ENCODE measurements at regions not wholly inside any gene's neighbourhood (a gene's known extent, or its start where the extent isn't known, plus 50 kb on each side); places are given as distances from the start of the nearest gene placed in this dataset.

DNA sequence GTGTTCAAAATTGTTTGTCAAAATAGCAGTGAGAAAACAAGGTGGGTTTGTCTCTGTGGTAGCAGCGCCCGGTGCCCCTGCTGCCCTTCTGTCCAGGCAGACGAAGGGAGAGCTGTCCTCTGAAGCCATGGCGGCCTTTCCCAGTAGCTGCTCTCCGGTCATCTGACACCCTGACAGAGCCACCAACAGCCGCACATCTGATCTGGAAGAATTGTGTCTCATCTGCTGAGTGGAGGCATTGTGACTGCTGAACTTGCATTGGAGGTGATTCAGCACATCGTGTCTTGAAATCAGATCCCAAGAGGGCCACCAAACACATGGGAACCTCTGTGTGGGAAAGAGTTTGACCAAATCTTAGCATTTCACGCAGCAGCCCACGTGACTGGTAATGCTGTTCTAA lies 337.6 kb upstream of the IRX1 start:
- Histone ChIP-seq H4K20me1 (ENCODE audit: low read length) (no peaks in the 10 kb centered on the region), H3K36me3 (ENCODE audit: low read depth, low read length) (no peaks in the 10 kb centered on the region), H3K9me3 (ENCODE audit: low read length) (no peaks in the 10 kb centered on the region), H3K9ac (ENCODE audit: low read length) (no peak overlapping the region), H3K79me2 (ENCODE audit: low read length) (no peaks in the 10 kb centered on the region), H3K4me3 (ENCODE audit: low read length) (no peak overlapping the region), H3K4me1 (ENCODE audit: insufficient read depth, low read length) (no peaks in the 10 kb centered on the region), H3K27ac (ENCODE audit: low read length) (no peak overlapping the region), H2AFZ (ENCODE audit: low read length) (no peak overlapping the region), H3K27me3 (ENCODE audit: low read length) (no peaks in the 10 kb centered on the region), H3K9me2 (replicated peaks; ENCODE audit: low read length) (no peaks in the 10 kb centered on the region), H3F3A (ENCODE audit: low read length, unreplicated experiment) (no peaks in the 10 kb centered on the region), H3K4me2 (ENCODE audit: low read length) (no peak overlapping the region)
- BruUV-seq (replicated peaks), result no TSS peak
- ATAC-seq (no peak), DNase-seq (no peak)
- ChIA-PET POLR2A (ENCODE audit: unreplicated experiment) (no interaction called here), CTCF (no interaction called here)
- TF ChIP-seq, protein P1, sequence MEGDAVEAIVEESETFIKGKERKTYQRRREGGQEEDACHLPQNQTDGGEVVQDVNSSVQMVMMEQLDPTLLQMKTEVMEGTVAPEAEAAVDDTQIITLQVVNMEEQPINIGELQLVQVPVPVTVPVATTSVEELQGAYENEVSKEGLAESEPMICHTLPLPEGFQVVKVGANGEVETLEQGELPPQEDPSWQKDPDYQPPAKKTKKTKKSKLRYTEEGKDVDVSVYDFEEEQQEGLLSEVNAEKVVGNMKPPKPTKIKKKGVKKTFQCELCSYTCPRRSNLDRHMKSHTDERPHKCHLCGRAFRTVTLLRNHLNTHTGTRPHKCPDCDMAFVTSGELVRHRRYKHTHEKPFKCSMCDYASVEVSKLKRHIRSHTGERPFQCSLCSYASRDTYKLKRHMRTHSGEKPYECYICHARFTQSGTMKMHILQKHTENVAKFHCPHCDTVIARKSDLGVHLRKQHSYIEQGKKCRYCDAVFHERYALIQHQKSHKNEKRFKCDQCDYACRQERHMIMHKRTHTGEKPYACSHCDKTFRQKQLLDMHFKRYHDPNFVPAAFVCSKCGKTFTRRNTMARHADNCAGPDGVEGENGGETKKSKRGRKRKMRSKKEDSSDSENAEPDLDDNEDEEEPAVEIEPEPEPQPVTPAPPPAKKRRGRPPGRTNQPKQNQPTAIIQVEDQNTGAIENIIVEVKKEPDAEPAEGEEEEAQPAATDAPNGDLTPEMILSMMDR (conservative IDR thresholded peaks at IDR 0.05; ENCODE audit: low read depth, low read length), result no peak
- TF ChIP-seq EZH2 (IDR thresholded peaks at IDR 0.05; ENCODE audit: low read length, unreplicated experiment), result no peak
- no peak for TF ChIP-seq EZH2phosphoT487 (IDR thresholded peaks at IDR 0.05; ENCODE audit: borderline replicate concordance, low read length)
- intact Hi-C loops (cut with micrococcal nuclease), result no loop called here

GRCh38 chr5:3252235-3252634 lies 343.4 kb upstream of the IRX1 start:
- intact Hi-C loops (cut with micrococcal nuclease), result no loop called here
- Histone ChIP-seq H3K4me1 (ENCODE audit: insufficient read depth, low read length) (no peaks in the 10 kb centered on the region), H3K79me2 (ENCODE audit: low read length) (no peaks in the 10 kb centered on the region)

DNA sequence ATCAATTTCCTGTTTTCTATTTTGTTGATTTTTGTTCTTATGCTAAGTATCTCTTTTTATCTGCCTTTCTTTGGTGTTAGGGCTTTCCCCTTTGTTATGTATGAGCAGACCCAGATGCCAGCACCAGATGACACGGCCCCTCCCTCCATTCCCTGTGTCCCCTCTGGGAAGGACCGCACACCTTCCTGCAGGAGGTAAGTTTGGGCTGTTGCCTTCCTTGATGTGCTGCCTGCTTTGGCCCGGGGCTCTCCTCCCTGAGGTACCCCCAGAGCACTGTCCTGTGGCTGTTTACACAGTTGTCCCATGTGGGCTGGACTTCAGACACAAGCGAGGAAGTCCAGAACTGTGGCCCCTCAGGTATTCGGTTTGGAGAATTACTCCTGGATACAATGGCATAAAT lies 343.8 kb upstream of the IRX1 start:
- H4K20me1 ChIP-seq (ENCODE audit: low read length), result no peaks in the 10 kb centered on the region
- TF ChIP-seq, protein P1 (conservative IDR thresholded peaks at IDR 0.05; ENCODE audit: low read depth, low read length), result no peak
- TF ChIP-seq EZH2phosphoT487 (IDR thresholded peaks at IDR 0.05; ENCODE audit: borderline replicate concordance, low read length) (no peak), EZH2 (IDR thresholded peaks at IDR 0.05; ENCODE audit: low read length, unreplicated experiment) (no peak)
- H3K4me2 ChIP-seq (ENCODE audit: low read length), result no peak overlapping the region
- H3F3A ChIP-seq (ENCODE audit: low read length, unreplicated experiment), result no peaks in the 10 kb centered on the region
- no peaks in the 10 kb centered on the region for H3K4me1 ChIP-seq (ENCODE audit: insufficient read depth, low read length)
- DNase-seq (no peak), ATAC-seq (no peak)
- no TSS peak for BruUV-seq (replicated peaks)
- no peaks in the 10 kb centered on the region for H3K27me3 ChIP-seq (ENCODE audit: low read length)
- no peak overlapping the region for H3K27ac ChIP-seq (ENCODE audit: low read length)
- intact Hi-C loops (cut with micrococcal nuclease), result no loop called here
- H3K9me2 ChIP-seq (replicated peaks; ENCODE audit: low read length), result no peaks in the 10 kb centered on the region
- CTCF ChIA-PET, result no interaction called here
- H3K79me2 ChIP-seq (ENCODE audit: low read length), result no peaks in the 10 kb centered on the region
- H3K9me3 ChIP-seq (ENCODE audit: low read length), result peaks cover 7% of the 10 kb centered on the region; the same call in 1 of the 2 replicates
- H3K9ac ChIP-seq (ENCODE audit: low read length), result no peak overlapping the region
- no peaks in the 10 kb centered on the region for H3K36me3 ChIP-seq (ENCODE audit: low read depth, low read length)
- POLR2A ChIA-PET (ENCODE audit: unreplicated experiment), result no interaction called here
- H3K4me3 ChIP-seq (ENCODE audit: low read length), result no peak overlapping the region
- no peak overlapping the region for H2AFZ ChIP-seq (ENCODE audit: low read length)

More at GRCh38 chr5:3252235-3252634, 343.4 kb upstream of the IRX1 start:
- no peaks in the 10 kb centered on the region for H4K20me1 ChIP-seq (ENCODE audit: low read length)
- ChIA-PET POLR2A (ENCODE audit: unreplicated experiment) (no interaction called here), CTCF (no interaction called here)
- peaks cover 7% of the 10 kb centered on the region; the same call in 1 of the 2 replicates for H3K9me3 ChIP-seq (ENCODE audit: low read length)
- H3K9ac ChIP-seq (ENCODE audit: low read length), result no peak overlapping the region
- no peak overlapping the region for H2AFZ ChIP-seq (ENCODE audit: low read length)
- TF ChIP-seq, protein P1 (conservative IDR thresholded peaks at IDR 0.05; ENCODE audit: low read depth, low read length), result no peak
- TF ChIP-seq EZH2 (IDR thresholded peaks at IDR 0.05; ENCODE audit: low read length, unreplicated experiment) (no peak), EZH2phosphoT487 (IDR thresholded peaks at IDR 0.05; ENCODE audit: borderline replicate concordance, low read length) (no peak)
- H3K27me3 ChIP-seq (ENCODE audit: low read length), result no peaks in the 10 kb centered on the region
- H3K4me2 ChIP-seq (ENCODE audit: low read length), result no peak overlapping the region
- no peaks in the 10 kb centered on the region for H3K9me2 ChIP-seq (replicated peaks; ENCODE audit: low read length)
- ATAC-seq, result no peak
- no peak overlapping the region for H3K27ac ChIP-seq (ENCODE audit: low read length)
- H3K4me3 ChIP-seq (ENCODE audit: low read length), result no peak overlapping the region
- no peaks in the 10 kb centered on the region for H3K36me3 ChIP-seq (ENCODE audit: low read depth, low read length)
- no peaks in the 10 kb centered on the region for H3F3A ChIP-seq (ENCODE audit: low read length, unreplicated experiment)
- BruUV-seq (replicated peaks), result no TSS peak
- DNase-seq, result no peak
